Germinal center (tissue), 1 donor: ENCODE measurements at regions not wholly inside any gene's neighbourhood (a gene's known extent, or its start where the extent isn't known, plus 50 kb on each side); places are given as distances from the start of the nearest gene placed in this dataset.

Experiments used
- DNase-seq: peaks from one replicate; pipeline ENCODE4 v3.0.0; 2012; ENCODE audit warnings: mixed read lengths, low spot score

GRCh38 chr22:48098243-48098920, 1335.9 kb downstream of the TBC1D22A start:
- peak; percentile 82 for DNase-seq

- DNase-seq: no peak
These were observed 1335.3 kb downstream of the TBC1D22A start for GRCh38 chr22:48097723-48098122.

- DNase-seq: no peak
These were observed 1334.6 kb downstream of the TBC1D22A start for GRCh38 chr22:48096851-48097665.

- DNase-seq: no peak
These were observed 1334.0 kb downstream of the TBC1D22A start for GRCh38 chr22:48096411-48096810.

- no peak for DNase-seq
These were observed 1331.5 kb downstream of the TBC1D22A start for GRCh38 chr22:48093981-48094380.

GRCh38 chr22:48092866-48093265, 1330.4 kb downstream of the TBC1D22A start:
- DNase-seq: no peak

GRCh38 chr22:48091656-48092223, 1329.3 kb downstream of the TBC1D22A start:
- no peak for DNase-seq

GRCh38 chr22:48091060-48091650, 1328.7 kb downstream of the TBC1D22A start:
- DNase-seq: no peak

GRCh38 chr22:48090332-48090672, 1327.9 kb downstream of the TBC1D22A start:
- DNase-seq: no peak

- DNase-seq: no peak
These were observed 1327.3 kb downstream of the TBC1D22A start for GRCh38 chr22:48089601-48090331.

- no peak for DNase-seq
These were observed 1326.6 kb downstream of the TBC1D22A start for GRCh38 chr22:48088926-48089536.

GRCh38 chr22:48088251-48088650, 1325.8 kb downstream of the TBC1D22A start:
- DNase-seq: no peak

- DNase-seq: no peak
These were observed 1323.6 kb downstream of the TBC1D22A start for GRCh38 chr22:48085901-48086645.

GRCh38 chr22:48084729-48085050, 1322.2 kb downstream of the TBC1D22A start:
- DNase-seq: no peak

GRCh38 chr22:48084041-48084728, 1321.7 kb downstream of the TBC1D22A start:
- peak; percentile 41 for DNase-seq

GRCh38 chr22:48083502-48083901, 1321.1 kb downstream of the TBC1D22A start:
- no peak for DNase-seq

GRCh38 chr22:48082284-48082683, 1319.8 kb downstream of the TBC1D22A start:
- DNase-seq: no peak

- no peak for DNase-seq
These were observed 1318.8 kb downstream of the TBC1D22A start for GRCh38 chr22:48081281-48081680.

GRCh38 chr22:48080316-48081165, 1318.1 kb downstream of the TBC1D22A start:
- DNase-seq: no peak
